KG1 (cell line): ENCODE measurements at regions not wholly inside any gene's neighbourhood (a gene's known extent, or its start where the extent isn't known, plus 50 kb on each side); places are given as distances from the start of the nearest gene placed in this dataset.

ENCODE experiments used
- DNase-seq: peaks from one replicate; lab custom pipeline; 2025; lab: John Stamatoyannopoulos, UW

GRCh38 chr12:3961591-3961990, 88.4 kb upstream of the PARP11 start:
- no peak for DNase-seq

- DNase-seq: no peak
Observed at GRCh38 chr12:3959799-3960560, 86.8 kb upstream of the PARP11 start.

DNA sequence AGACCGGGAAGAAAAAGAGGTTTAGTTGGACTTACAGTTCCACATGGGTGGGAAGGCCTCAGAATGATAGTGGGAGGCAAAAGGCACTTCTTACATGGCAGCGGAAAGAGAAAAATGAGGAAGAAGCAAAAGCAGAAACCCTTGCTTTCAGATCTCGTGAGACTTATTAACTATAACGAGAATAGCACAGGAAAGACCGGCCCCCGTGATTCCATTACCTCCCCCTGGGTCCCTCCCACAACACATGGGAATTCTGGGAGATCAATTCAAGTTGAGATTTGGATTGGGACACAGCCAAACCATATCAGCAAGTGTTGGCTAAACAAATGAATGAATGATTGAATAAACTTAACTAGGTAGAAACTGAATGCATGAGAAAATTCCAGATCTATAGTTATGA, 85.3 kb upstream of the PARP11 start:
- no peak for DNase-seq

- DNase-seq: no peak
Observed at GRCh38 chr12:3951380-3952135, 78.4 kb upstream of the PARP11 start.

DNA sequence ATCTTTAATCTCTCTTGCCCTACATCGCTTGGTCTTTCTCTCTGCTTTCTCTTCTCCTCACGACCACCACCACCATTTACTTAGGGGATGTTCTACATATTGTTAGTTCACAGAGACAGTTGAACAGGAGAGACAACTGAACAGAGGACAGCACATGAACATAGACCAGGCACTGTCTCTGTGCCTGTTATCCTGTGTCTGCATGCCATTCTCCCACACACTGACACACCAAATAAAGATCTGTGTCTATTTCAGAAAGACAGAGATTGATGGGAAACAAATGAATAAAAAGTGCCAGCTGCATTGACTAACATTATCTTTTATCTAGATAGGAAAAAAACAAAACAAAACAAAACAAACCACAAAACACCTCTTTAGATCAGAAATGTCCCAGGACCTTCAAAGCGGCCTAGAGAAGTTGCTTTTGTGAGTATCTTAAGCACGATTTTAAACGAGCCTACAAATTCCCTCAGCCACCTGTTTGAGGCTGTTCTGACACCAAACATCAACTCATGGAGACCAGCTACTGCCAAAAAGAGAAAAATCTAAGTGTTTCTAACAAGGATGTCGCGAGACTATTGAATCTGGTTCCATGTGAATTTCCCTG, 77.6 kb upstream of the PARP11 start:
- DNase-seq: no peak

GRCh38 chr12:3947781-3948180, 74.6 kb upstream of the PARP11 start:
- no peak for DNase-seq

DNA sequence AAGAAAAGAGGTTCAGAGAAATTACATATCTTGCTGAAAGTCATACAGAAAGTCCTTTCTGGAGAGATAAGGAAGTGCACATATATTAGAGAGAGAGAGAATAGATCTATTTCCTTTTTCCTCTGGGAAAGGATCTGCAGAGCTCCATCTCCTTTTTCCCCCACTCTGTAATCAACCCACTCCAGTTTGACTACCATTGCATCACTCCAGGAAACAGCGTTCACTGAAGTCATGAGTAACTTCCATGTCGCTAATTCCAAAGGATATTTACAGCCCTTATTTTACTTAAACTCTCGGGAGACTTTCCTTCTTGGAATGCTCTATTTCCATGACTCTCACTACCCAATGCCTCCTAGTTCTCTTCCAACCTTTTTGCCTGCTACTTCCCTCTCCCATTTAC, 72.5 kb upstream of the PARP11 start:
- DNase-seq: no peak

GRCh38 chr12:3944620-3945019, 71.4 kb upstream of the PARP11 start:
- no peak for DNase-seq

DNA sequence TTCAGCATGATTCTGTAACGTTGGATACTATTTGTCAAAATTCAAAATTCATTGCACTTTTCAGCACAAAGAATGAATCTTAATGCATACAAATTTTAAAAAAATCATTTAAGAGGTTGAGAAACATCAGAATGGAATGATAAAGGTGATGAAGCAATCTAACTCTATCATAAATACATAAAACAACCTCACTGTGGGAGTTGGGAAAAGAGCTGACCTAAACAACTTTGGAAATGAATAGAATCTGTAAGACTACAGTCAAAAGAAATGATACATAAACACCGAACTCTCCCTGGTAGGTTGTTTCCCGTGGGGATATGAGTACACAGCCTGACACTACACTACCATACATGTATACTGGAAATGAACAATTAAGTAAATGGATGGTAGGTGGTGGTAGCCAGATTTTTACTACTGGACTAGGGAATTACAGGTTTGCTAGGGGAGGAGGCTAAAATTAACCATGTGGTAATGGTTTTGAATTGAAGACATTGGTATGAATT, 64.9 kb upstream of the PARP11 start:
- no peak for DNase-seq

- no peak for DNase-seq
Observed at GRCh38 chr12:3935078-3935477, 61.9 kb upstream of the PARP11 start.

DNA sequence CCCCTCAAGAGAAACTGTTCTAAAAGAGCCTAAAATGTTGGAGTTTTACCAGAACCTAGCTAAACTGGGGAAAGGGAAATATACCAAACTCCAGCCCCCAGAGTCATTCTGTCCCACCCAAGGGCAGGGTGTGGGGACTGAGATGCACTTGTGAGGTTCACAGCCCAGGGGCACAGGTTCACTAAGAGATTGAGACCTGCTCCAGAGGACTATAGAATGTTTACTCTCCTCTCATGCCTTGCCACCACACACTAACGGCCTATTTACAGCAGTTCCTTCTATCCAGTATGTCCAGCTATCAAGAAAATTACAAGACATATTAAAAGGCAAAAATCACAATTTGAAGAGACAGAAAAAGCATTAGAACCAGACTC, 60.6 kb upstream of the PARP11 start:
- DNase-seq: no peak

- no peak for DNase-seq
Observed at GRCh38 chr12:3933074-3933818, 60.0 kb upstream of the PARP11 start.

- DNase-seq: no peak
Observed at GRCh38 chr12:3931776-3932175, 58.6 kb upstream of the PARP11 start.

GRCh38 chr12:3931206-3931605, 58.0 kb upstream of the PARP11 start:
- DNase-seq: no peak

DNA sequence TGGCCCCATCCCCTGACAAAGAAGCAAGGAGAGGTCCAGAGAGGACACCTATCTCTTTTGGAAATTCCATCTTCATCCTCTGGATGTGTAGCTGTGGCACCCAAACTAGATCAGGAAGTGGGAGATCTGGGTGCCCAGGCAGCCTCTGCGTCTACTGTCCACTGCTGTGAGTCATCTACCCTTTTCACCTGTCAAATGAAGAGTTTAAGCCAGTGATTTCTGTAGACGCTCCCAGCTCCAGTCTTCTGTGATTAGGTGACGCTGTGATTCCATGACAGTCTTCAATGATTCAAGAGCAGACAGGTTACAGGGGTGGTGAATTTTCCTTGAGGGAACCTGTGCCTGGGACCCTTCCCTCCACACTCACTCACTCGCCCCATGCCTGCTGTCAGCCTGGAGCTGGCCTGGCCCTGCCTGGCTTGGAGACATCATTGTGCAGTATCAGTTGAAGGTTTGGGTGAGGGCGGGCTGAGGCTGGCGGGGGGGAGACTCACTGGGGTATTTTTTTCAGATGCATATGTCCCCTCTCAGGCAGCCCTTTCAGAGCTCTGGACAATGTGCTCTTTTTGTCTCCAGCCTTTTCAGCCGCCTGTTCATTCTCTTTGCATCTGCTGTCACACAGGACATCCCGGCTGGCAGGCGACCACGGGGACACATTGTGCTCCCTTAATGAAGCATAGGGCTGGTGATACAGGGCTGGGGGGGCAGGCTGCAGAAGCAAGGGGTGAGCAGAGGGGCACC, 56.8 kb upstream of the PARP11 start:
- DNase-seq: no peak

GRCh38 chr12:3928538-3929184, 55.5 kb upstream of the PARP11 start:
- DNase-seq: peak; percentile 61

DNA sequence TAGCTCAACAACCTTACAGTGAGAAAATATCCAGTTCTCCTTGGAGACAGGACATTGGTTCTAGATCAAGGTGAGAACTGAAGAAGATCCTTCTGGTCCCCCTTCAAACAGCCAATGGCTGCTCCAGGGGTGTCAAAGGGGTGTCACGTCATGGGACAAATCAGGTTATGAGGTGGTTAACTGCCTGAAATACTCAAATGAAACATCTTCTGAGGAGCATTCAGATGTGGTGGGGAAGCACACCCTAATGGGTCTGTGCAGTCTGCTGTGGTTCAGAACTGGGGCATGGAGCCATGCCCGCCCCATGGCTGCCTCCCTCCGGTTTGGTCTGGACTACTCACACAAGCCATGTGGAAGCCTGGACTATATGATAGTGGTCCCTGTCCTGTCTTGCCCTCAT, 52.4 kb upstream of the PARP11 start:
- DNase-seq: no peak

DNA sequence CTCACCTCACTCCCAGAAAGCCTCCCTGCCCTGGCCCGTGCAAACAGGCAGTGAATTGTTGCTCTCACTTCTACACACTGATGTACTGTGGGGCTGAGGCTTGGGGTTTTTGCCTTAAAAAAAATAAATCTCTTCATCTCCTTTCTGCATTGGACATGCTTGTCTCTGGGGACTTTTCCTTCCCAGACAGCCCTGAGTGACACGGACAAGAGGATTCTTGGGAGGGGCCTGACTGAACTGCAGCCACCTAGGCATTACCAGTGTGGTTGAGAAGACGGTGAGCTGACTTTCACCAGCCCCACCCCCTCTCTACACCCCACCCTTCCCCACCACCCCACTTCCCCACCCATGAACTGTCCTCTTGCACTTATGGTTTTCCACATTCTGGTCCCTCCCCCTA, 51.6 kb upstream of the PARP11 start:
- no peak for DNase-seq

DNA sequence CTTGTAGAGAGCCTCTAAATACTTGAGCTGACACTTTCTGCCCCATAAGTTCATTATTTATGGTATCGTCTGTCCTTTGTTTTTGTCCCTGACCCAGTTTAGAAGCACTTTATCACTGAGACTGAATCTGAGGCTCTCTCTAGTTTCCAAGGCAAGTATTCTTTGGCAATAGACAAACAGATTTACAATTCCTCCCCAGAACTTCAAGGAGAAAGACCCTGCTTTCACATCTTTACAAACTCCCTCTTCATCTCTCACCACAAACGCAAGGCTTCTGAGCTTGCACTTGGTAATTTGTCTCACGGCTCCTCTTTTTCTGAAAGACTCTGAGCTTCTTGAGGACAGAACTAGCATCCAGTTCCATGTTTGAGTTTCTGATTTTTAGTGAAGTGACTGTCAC, 49.8 kb upstream of the PARP11 start:
- DNase-seq: no peak
